Erythroblast (primary cell): ENCODE measurements at regions not wholly inside any gene's neighbourhood (a gene's known extent, or its start where the extent isn't known, plus 50 kb on each side); places are given as distances from the start of the nearest gene placed in this dataset.

Experiments
- GATA1 ChIP-seq: IDR thresholded peaks from 2 replicates; pipeline ENCODE4 v1.6.1; 2011; ENCODE audit warnings: low read depth, mild to moderate bottlenecking, control low read depth, low read length, moderate library complexity
- POLR2A ChIP-seq: IDR thresholded peaks from 2 replicates; pipeline ENCODE4 v1.6.1; 2011; ENCODE audit warnings: mild to moderate bottlenecking, low read length

GRCh38 chr10:78584266-78584665 lies 484.5 kb upstream of the ZMIZ1 start:
- TF ChIP-seq POLR2A (no peak), GATA1 (no peak)
